ENCODE measurements at regions not wholly inside any gene's neighbourhood (a gene's known extent, or its start where the extent isn't known, plus 50 kb on each side); places are given as distances from the start of the nearest gene placed in this dataset.

DNA sequence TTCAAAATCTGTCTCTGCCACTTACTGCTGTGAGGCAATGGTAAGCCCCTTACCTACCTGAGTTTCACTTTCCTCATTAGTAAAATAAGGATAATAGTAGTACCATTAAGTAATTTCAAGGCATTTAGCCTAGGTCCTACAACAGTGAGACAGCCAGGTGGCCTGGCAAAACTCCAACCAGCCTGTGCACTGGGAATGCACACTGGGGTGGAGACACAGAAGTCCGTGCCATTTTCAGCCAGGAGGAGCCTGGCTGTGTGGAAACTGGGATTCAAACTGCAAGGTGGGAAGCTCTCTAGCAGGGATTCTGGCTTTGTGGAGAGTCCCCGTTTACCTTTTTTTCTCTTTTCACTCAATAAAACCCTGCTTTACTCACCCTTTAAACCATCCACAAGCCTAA is 630.4 kb downstream of the PRELID2 start:
- DNase-seq (ENCODE audit: insufficient read length, low spot score) (no peak), FAIRE-seq (no peak)
- TF ChIP-seq, protein P1, sequence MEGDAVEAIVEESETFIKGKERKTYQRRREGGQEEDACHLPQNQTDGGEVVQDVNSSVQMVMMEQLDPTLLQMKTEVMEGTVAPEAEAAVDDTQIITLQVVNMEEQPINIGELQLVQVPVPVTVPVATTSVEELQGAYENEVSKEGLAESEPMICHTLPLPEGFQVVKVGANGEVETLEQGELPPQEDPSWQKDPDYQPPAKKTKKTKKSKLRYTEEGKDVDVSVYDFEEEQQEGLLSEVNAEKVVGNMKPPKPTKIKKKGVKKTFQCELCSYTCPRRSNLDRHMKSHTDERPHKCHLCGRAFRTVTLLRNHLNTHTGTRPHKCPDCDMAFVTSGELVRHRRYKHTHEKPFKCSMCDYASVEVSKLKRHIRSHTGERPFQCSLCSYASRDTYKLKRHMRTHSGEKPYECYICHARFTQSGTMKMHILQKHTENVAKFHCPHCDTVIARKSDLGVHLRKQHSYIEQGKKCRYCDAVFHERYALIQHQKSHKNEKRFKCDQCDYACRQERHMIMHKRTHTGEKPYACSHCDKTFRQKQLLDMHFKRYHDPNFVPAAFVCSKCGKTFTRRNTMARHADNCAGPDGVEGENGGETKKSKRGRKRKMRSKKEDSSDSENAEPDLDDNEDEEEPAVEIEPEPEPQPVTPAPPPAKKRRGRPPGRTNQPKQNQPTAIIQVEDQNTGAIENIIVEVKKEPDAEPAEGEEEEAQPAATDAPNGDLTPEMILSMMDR (IDR thresholded peaks at IDR 0.05; ENCODE audit: insufficient read depth, missing control alignments) = no peak

GRCh38 chr5:145203193-145203592 is 631.9 kb downstream of the PRELID2 start:
- TF ChIP-seq, protein P1 (IDR thresholded peaks at IDR 0.05; ENCODE audit: insufficient read depth, missing control alignments) = no peak
- FAIRE-seq (no peak), DNase-seq (ENCODE audit: insufficient read length, low spot score) (no peak)

GRCh38 chr5:145198525-145199260 is 636.4 kb downstream of the PRELID2 start:
- no peak for FAIRE-seq
- TF ChIP-seq, protein P1 (IDR thresholded peaks at IDR 0.05; ENCODE audit: insufficient read depth, missing control alignments) = no peak
- no peak for DNase-seq (ENCODE audit: insufficient read length, low spot score)

- TF ChIP-seq, protein P1 (IDR thresholded peaks at IDR 0.05; ENCODE audit: insufficient read depth, missing control alignments) = no peak
- no peak for FAIRE-seq
- no peak for DNase-seq (ENCODE audit: insufficient read length, low spot score)
These were observed 645.4 kb downstream of the PRELID2 start for GRCh38 chr5:145189746-145190145.

- TF ChIP-seq, protein P1 (IDR thresholded peaks at IDR 0.05; ENCODE audit: insufficient read depth, missing control alignments) = no peak
- DNase-seq (ENCODE audit: insufficient read length, low spot score) (no peak), FAIRE-seq (no peak)
These were observed 654.8 kb downstream of the PRELID2 start for GRCh38 chr5:145180371-145180770.

DNA sequence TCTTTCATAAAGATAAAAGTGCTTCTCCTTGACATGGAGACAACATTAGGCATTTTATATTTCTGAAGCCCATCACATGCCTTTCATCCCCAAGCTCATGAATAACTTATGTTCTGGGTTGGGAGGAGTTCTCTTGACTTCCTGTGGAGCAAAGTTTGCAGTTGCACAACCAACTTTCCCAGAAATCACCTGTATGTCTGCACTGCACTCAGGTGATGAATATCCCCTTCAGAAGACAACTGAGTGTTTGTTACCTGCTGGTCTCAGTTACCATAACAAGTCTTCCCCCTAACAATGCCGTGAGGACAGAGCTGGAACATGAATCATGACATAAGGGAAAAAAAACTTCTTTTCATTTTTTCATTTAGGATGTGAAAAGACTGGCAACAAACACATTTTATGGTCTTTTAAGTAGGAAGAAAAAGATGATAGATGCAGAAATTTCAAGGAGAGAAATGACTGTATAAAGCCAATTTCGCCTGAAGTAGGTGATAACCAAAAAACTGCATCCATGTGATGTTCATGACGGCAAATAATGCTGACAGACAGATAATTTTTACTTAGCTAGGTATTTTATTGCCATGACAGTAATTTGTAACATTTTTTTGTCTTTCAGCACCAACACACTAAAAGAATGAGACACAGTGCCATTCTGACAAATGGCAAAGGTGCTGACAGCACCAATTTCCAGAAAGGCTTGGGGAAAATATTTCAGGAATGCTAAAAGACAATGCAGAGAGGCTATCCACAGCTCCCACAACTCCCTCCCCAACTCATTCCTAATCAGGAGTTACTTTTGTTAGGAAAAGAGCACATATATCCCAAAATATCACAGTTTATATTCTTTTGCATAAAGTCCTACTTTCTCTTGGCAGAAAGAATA is 656.3 kb downstream of the PRELID2 start:
- no peak for FAIRE-seq

More for the DNA sequence above, 656.3 kb downstream of the PRELID2 start:
- no peak for DNase-seq (ENCODE audit: insufficient read length, low spot score)
- TF ChIP-seq, protein P1 (IDR thresholded peaks at IDR 0.05; ENCODE audit: insufficient read depth, missing control alignments) = no peak
